Astrocyte (in vitro differentiated cells and primary cell): ENCODE measurements at regions not wholly inside any gene's neighbourhood (a gene's known extent, or its start where the extent isn't known, plus 50 kb on each side); places are given as distances from the start of the nearest gene placed in this dataset.

Experiments used
- DNase-seq: peaks from one replicate; pipeline ENCODE4 v3.0.0-alpha.2; 2010; ENCODE audit warnings: low read depth
- FAIRE-seq: peaks from 2 replicates; lab custom pipeline; 2011; peaks lifted over from hg19 to GRCh38; lab: Jason Lieb, UNC
- H2AFZ ChIP-seq: 2 replicates; pipeline ENCODE4 v1.6.0; 2012; ENCODE audit warnings: low read depth, low read length, inconsistent platforms
- H3K27ac ChIP-seq: 2 replicates; pipeline ENCODE4 v1.5.1; 2011; ENCODE audit warnings: low read depth, low read length, inconsistent platforms
- H3K27me3 ChIP-seq: 2 replicates; pipeline ENCODE4 v1.6.0; 2011; ENCODE audit warnings: low read length, inconsistent platforms; ENCODE audit not compliant: insufficient read depth
- H3K36me3 ChIP-seq: 2 replicates; pipeline ENCODE4 v1.5.1; 2011; ENCODE audit warnings: low read length, inconsistent platforms; ENCODE audit not compliant: insufficient read depth
- H3K4me1 ChIP-seq: 2 replicates; pipeline ENCODE4 v1.5.1; 2011; ENCODE audit warnings: low read length, inconsistent platforms; ENCODE audit not compliant: insufficient read depth
- H3K4me2 ChIP-seq: 2 replicates; pipeline ENCODE4 v1.6.0; 2012; ENCODE audit warnings: low read length, inconsistent platforms
- H3K4me3 ChIP-seq: 2 replicates; pipeline ENCODE4 v1.5.1; 2011; ENCODE audit warnings: low read depth, mild to moderate bottlenecking, low read length, inconsistent platforms; ENCODE audit not compliant: insufficient read depth
- H3K79me2 ChIP-seq: 2 replicates; pipeline ENCODE4 v1.6.0; 2012; ENCODE audit warnings: mild to moderate bottlenecking, low read length, inconsistent platforms; ENCODE audit not compliant: insufficient read depth
- H3K9ac ChIP-seq: 2 replicates; pipeline ENCODE4 v1.6.0; 2012; ENCODE audit warnings: mild to moderate bottlenecking, low read length, inconsistent platforms
- H3K9me3 ChIP-seq: 2 replicates; pipeline ENCODE4 v1.5.1; 2012; ENCODE audit warnings: low read depth, mild to moderate bottlenecking, low read length, inconsistent platforms; ENCODE audit not compliant: insufficient read depth
- H4K20me1 ChIP-seq: 2 replicates; pipeline ENCODE4 v1.6.0; 2012; ENCODE audit warnings: low read length, inconsistent platforms; ENCODE audit not compliant: insufficient read depth
- H3K27ac Mint-ChIP-seq: one replicate; pipeline ENCODE4 v1.8.0; 2021; ENCODE audit warnings: mild to moderate bottlenecking, mixed read lengths; ENCODE audit not compliant: unreplicated experiment
- H3K27me3 Mint-ChIP-seq: one replicate; pipeline ENCODE4 v1.8.0; 2021; ENCODE audit warnings: low read depth, mixed read lengths; ENCODE audit not compliant: unreplicated experiment
- H3K36me3 Mint-ChIP-seq: one replicate; pipeline ENCODE4 v1.8.0; 2021; ENCODE audit warnings: low read depth, mixed read lengths; ENCODE audit not compliant: unreplicated experiment
- H3K4me1 Mint-ChIP-seq: one replicate; pipeline ENCODE4 v1.8.0; 2021; ENCODE audit warnings: low read depth, mixed read lengths; ENCODE audit not compliant: unreplicated experiment
- H3K4me3 Mint-ChIP-seq: one replicate; pipeline ENCODE4 v1.8.0; 2021; ENCODE audit warnings: mild to moderate bottlenecking, moderate library complexity, mixed read lengths; ENCODE audit not compliant: unreplicated experiment
- H3K9me3 Mint-ChIP-seq: one replicate; pipeline ENCODE4 v1.8.0; 2021; ENCODE audit warnings: mild to moderate bottlenecking, mixed read lengths; ENCODE audit not compliant: unreplicated experiment
- EZH2 ChIP-seq: IDR thresholded peaks from 2 replicates; pipeline ENCODE4 v1.6.1; 2012; ENCODE audit warnings: mild to moderate bottlenecking, low read length, inconsistent platforms; ENCODE audit not compliant: insufficient read depth
- TF ChIP-seq, protein P1 (sequence below): IDR thresholded peaks from 2 replicates; pipeline ENCODE4 v1.5.1; 2011; ENCODE audit warnings: low read depth, mild to moderate bottlenecking, inconsistent platforms, low read length, moderate library complexity; ENCODE audit not compliant: insufficient read depth

DNA sequence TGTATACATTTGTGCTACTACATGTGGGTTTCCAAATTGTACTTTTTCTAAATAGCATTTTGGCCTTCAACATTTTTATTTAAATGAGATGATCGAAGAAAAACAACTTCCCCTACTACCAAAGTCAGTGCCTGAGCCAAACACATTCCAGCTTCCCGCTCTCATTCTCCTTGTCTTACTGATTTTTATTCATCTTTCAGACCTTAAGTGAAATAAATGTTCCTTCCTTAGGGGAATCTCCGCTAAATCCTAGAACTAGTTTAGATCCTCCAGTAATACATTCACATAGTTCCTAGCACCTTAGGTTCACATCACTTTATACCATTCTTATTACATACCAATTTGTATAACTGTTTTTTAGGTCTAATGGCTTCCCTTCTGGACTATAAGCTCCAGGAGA is 122.3 kb upstream of the COL3A1 start:
- Mint-ChIP-seq H3K4me3 (no peak overlapping the region), H3K4me1 (no peaks in the 10 kb centered on the region), H3K27ac (no peak overlapping the region), H3K36me3 (no peaks in the 10 kb centered on the region), H3K27me3 (no peaks in the 10 kb centered on the region), H3K9me3 (no peaks in the 10 kb centered on the region)
- Histone ChIP-seq H3K27me3 (no peaks in the 10 kb centered on the region), H3K36me3 (no peaks in the 10 kb centered on the region), H2AFZ (no peak overlapping the region), H3K9ac (no peak overlapping the region), H3K4me3 (no peak overlapping the region), H3K27ac (no peak overlapping the region), H3K79me2 (no peaks in the 10 kb centered on the region), H3K9me3 (no peaks in the 10 kb centered on the region), H3K4me2 (no peak overlapping the region), H3K4me1 (no peaks in the 10 kb centered on the region), H4K20me1 (no peaks in the 10 kb centered on the region)
- TF ChIP-seq, protein P1, sequence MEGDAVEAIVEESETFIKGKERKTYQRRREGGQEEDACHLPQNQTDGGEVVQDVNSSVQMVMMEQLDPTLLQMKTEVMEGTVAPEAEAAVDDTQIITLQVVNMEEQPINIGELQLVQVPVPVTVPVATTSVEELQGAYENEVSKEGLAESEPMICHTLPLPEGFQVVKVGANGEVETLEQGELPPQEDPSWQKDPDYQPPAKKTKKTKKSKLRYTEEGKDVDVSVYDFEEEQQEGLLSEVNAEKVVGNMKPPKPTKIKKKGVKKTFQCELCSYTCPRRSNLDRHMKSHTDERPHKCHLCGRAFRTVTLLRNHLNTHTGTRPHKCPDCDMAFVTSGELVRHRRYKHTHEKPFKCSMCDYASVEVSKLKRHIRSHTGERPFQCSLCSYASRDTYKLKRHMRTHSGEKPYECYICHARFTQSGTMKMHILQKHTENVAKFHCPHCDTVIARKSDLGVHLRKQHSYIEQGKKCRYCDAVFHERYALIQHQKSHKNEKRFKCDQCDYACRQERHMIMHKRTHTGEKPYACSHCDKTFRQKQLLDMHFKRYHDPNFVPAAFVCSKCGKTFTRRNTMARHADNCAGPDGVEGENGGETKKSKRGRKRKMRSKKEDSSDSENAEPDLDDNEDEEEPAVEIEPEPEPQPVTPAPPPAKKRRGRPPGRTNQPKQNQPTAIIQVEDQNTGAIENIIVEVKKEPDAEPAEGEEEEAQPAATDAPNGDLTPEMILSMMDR, result no peak
- TF ChIP-seq EZH2, result no peak
- FAIRE-seq (no peak), DNase-seq (no peak)

DNA sequence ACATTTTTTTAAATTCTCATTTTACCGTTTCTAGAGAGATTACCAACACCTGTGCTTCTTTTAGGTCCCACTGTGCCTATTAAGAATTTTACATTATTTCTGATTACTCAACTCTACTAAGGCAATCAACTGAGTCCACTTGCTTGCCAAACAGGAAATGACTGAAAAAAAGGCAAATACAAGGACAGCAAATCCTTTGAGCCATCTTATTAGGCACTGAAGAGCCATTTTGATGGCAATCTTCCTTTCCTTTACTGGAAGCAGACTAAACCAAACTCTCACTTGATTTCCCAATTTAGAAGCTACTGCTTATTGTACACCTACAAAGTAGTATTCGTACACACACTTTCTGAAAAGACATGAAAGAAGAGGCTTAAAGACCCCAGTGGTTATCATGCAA is 121.4 kb upstream of the COL3A1 start:
- Histone ChIP-seq H4K20me1 (no peaks in the 10 kb centered on the region), H3K27ac (no peak overlapping the region), H3K27me3 (no peaks in the 10 kb centered on the region), H3K9ac (no peak overlapping the region), H3K9me3 (no peaks in the 10 kb centered on the region), H2AFZ (no peak overlapping the region), H3K4me2 (no peak overlapping the region), H3K4me3 (no peak overlapping the region), H3K36me3 (no peaks in the 10 kb centered on the region), H3K79me2 (no peaks in the 10 kb centered on the region), H3K4me1 (no peaks in the 10 kb centered on the region)
- no peak for FAIRE-seq
- no peaks in the 10 kb centered on the region for H3K4me1 Mint-ChIP-seq
- H3K4me3 Mint-ChIP-seq, result no peak overlapping the region
- H3K36me3 Mint-ChIP-seq, result no peaks in the 10 kb centered on the region
- no peak for DNase-seq
- no peaks in the 10 kb centered on the region for H3K9me3 Mint-ChIP-seq
- no peak for TF ChIP-seq EZH2
- TF ChIP-seq, protein P1, result no peak
- no peak overlapping the region for H3K27ac Mint-ChIP-seq
- no peaks in the 10 kb centered on the region for H3K27me3 Mint-ChIP-seq

DNA sequence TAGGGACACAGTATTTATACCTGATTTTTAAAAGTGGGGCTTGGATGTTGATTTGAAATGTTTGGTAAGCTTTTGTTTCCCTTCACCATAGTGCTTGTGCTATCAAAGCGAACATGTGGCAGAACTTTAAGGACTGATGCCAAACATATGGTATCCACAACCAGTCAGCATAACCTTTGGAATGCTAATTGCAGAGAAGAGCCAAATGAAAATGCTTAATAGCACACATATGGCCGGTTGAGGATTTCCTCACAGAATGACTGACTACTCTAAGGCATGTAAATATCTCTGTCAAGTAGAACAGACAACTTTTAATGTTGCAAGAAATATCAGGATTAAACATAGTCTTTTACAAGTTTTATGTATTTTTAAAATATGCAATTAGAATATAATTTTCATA is 120.9 kb upstream of the COL3A1 start:
- Histone ChIP-seq H3K36me3 (no peaks in the 10 kb centered on the region), H3K27me3 (no peaks in the 10 kb centered on the region), H3K4me2 (no peak overlapping the region), H3K9ac (no peak overlapping the region), H3K9me3 (no peaks in the 10 kb centered on the region), H2AFZ (no peak overlapping the region), H3K4me3 (no peak overlapping the region), H3K4me1 (no peaks in the 10 kb centered on the region), H3K27ac (no peak overlapping the region), H3K79me2 (no peaks in the 10 kb centered on the region), H4K20me1 (no peaks in the 10 kb centered on the region)
- TF ChIP-seq, protein P1, result no peak
- TF ChIP-seq EZH2, result no peak
- no peak overlapping the region for H3K4me3 Mint-ChIP-seq
- DNase-seq (peak; percentile 90), FAIRE-seq (peak; percentile 76)
- no peak overlapping the region for H3K27ac Mint-ChIP-seq
- H3K36me3 Mint-ChIP-seq, result no peaks in the 10 kb centered on the region
- no peaks in the 10 kb centered on the region for H3K4me1 Mint-ChIP-seq
- H3K27me3 Mint-ChIP-seq, result no peaks in the 10 kb centered on the region
- no peaks in the 10 kb centered on the region for H3K9me3 Mint-ChIP-seq
